Subcutaneous abdominal adipose tissue (tissue), 5 donors: ENCODE measurements at regions not wholly inside any gene's neighbourhood (a gene's known extent, or its start where the extent isn't known, plus 50 kb on each side); places are given as distances from the start of the nearest gene placed in this dataset.

Source experiments
- H3K27ac ChIP-seq: one replicate; pipeline ENCODE4 v1.7.0; 2013; ENCODE audit warnings: low read depth, mild to moderate bottlenecking, inconsistent platforms, low read length, moderate library complexity
- H3K27me3 ChIP-seq, 5 donors: one replicate each; pipeline ENCODE4 v1.7.0; 2013; ENCODE audit warnings: low read length in 5 of 5, inconsistent platforms in 1 of 5; ENCODE audit not compliant: control insufficient read depth in 5 of 5, insufficient read depth in 4 of 5
- H3K36me3 ChIP-seq, 5 donors: one replicate each; pipeline ENCODE4 v1.7.0; 2013; ENCODE audit warnings: low read length in 5 of 5; ENCODE audit not compliant: control insufficient read depth in 5 of 5, insufficient read depth in 5 of 5
- H3K4me1 ChIP-seq, 5 donors: one replicate each; pipeline ENCODE4 v1.7.0; 2013; ENCODE audit warnings: low read length in 5 of 5, mild to moderate bottlenecking in 3 of 5, moderate library complexity in 1 of 5; ENCODE audit not compliant: control insufficient read depth in 5 of 5, insufficient read depth in 5 of 5
- H3K4me3 ChIP-seq, 5 donors: one replicate each; pipeline ENCODE4 v1.7.0; 2013; ENCODE audit warnings: low read length in 5 of 5, low read depth in 1 of 5
- H3K9ac ChIP-seq, 5 donors: one replicate each; pipeline ENCODE4 v1.7.0; 2013; ENCODE audit warnings: low read length in 5 of 5, mild to moderate bottlenecking in 4 of 5, moderate library complexity in 3 of 5
- H3K9me3 ChIP-seq, 5 donors: one replicate each; pipeline ENCODE4 v1.7.0; 2013; ENCODE audit warnings: low read length in 5 of 5; ENCODE audit not compliant: control insufficient read depth in 5 of 5
- donor health status: healthy.
- donor health status: healthy.
- donor health status: healthy.
- donor health status: healthy.
- donor health status: healthy.

- Histone ChIP-seq H3K9ac (no peak overlapping the region), H3K27ac (no peak overlapping the region), H3K4me1 (peaks cover 0 to 5% (median 0%) of the 10 kb centered on the region in 5 donors), H3K36me3 (no peaks in the 10 kb centered on the region), H3K9me3 (peaks cover 0 to 5% (median 0%) of the 10 kb centered on the region in 5 donors), H3K4me3 (no peak overlapping the region), H3K27me3 (peaks cover 3 to 6% (median 5%) of the 10 kb centered on the region in 5 donors)
Measured at GRCh38 chrX:109925656-109926055, 77.3 kb upstream of the TMEM164 start.

- Histone ChIP-seq H3K27ac (no peak overlapping the region), H3K4me3 (no peak overlapping the region), H3K9ac (no peak overlapping the region)
Measured at GRCh38 chrX:109926118-109926517, 76.8 kb upstream of the TMEM164 start.

GRCh38 chrX:109926743-109927662, 75.9 kb upstream of the TMEM164 start:
- H3K27me3 ChIP-seq, result peaks cover 3 to 7% (median 5%) of the 10 kb centered on the region in 5 donors
- no peak overlapping the region for H3K9ac ChIP-seq
- H3K4me3 ChIP-seq, result no peak overlapping the region
- H3K4me1 ChIP-seq, result peaks cover 0 to 5% (median 0%) of the 10 kb centered on the region in 5 donors
- H3K36me3 ChIP-seq, result no peaks in the 10 kb centered on the region
- H3K9me3 ChIP-seq, result peaks cover 0 to 5% (median 0%) of the 10 kb centered on the region in 5 donors
- no peak overlapping the region for H3K27ac ChIP-seq

More at GRCh38 chrX:109926118-109926517, 76.8 kb upstream of the TMEM164 start:
- peaks cover 0 to 5% (median 0%) of the 10 kb centered on the region in 5 donors for H3K4me1 ChIP-seq
- H3K36me3 ChIP-seq, result no peaks in the 10 kb centered on the region
- peaks cover 0 to 5% (median 0%) of the 10 kb centered on the region in 5 donors for H3K9me3 ChIP-seq
- H3K27me3 ChIP-seq, result peaks cover 3 to 7% (median 5%) of the 10 kb centered on the region in 5 donors

- H3K9ac ChIP-seq, result no peak overlapping the region
- no peak overlapping the region for H3K27ac ChIP-seq
- H3K9me3 ChIP-seq, result peaks cover 0 to 5% (median 0%) of the 10 kb centered on the region in 5 donors
- H3K4me3 ChIP-seq, result no peak overlapping the region
- H3K4me1 ChIP-seq, result peaks cover 0 to 5% (median 0%) of the 10 kb centered on the region in 5 donors
- H3K27me3 ChIP-seq, result peaks cover 3 to 7% (median 5%) of the 10 kb centered on the region in 5 donors
- H3K36me3 ChIP-seq, result no peaks in the 10 kb centered on the region
Measured at GRCh38 chrX:109927663-109928273, 75.1 kb upstream of the TMEM164 start.

GRCh38 chrX:109928596-109929335, 74.1 kb upstream of the TMEM164 start:
- Histone ChIP-seq H3K27ac (no peak overlapping the region), H3K9ac (no peak overlapping the region), H3K36me3 (no peaks in the 10 kb centered on the region), H3K4me1 (peaks cover 0 to 5% (median 0%) of the 10 kb centered on the region in 5 donors), H3K4me3 (no peak overlapping the region), H3K27me3 (peaks cover 3 to 7% (median 5%) of the 10 kb centered on the region in 5 donors), H3K9me3 (peaks cover 0 to 5% (median 0%) of the 10 kb centered on the region in 5 donors)

GRCh38 chrX:109931677-109932076, 71.2 kb upstream of the TMEM164 start:
- H3K27ac ChIP-seq, result no peak overlapping the region
- H3K9ac ChIP-seq, result no peak overlapping the region
- H3K9me3 ChIP-seq, result peaks cover 0 to 5% (median 0%) of the 10 kb centered on the region in 5 donors
- H3K27me3 ChIP-seq, result peaks cover 0 to 15% (median 4%) of the 10 kb centered on the region in 5 donors
- H3K4me1 ChIP-seq, result peaks cover 0 to 20% (median 0%) of the 10 kb centered on the region in 5 donors
- H3K4me3 ChIP-seq, result no peak overlapping the region
- H3K36me3 ChIP-seq, result no peaks in the 10 kb centered on the region

- Histone ChIP-seq H3K9me3 (peaks cover 0 to 5% (median 0%) of the 10 kb centered on the region in 5 donors), H3K4me3 (no peak overlapping the region), H3K27me3 (peaks cover 0 to 15% (median 0%) of the 10 kb centered on the region in 5 donors), H3K4me1 (peaks cover 0 to 15% (median 0%) of the 10 kb centered on the region in 5 donors), H3K27ac (peak overlapping the region; percentile 39), H3K36me3 (no peaks in the 10 kb centered on the region), H3K9ac (no peak overlapping the region)
Measured at GRCh38 chrX:109934434-109934833, 68.5 kb upstream of the TMEM164 start.

GRCh38 chrX:109934935-109935334, 68.0 kb upstream of the TMEM164 start:
- Histone ChIP-seq H3K4me1 (peaks cover 0 to 15% (median 0%) of the 10 kb centered on the region in 5 donors), H3K4me3 (no peak overlapping the region), H3K36me3 (no peaks in the 10 kb centered on the region), H3K9me3 (peaks cover 0 to under 1% (median 0%) of the 10 kb centered on the region in 5 donors), H3K27ac (peak overlapping the region; percentile 39), H3K27me3 (peaks cover 0 to 18% (median 0%) of the 10 kb centered on the region in 5 donors), H3K9ac (no peak overlapping the region)

- no peak overlapping the region for H3K9ac ChIP-seq
- no peaks in the 10 kb centered on the region for H3K36me3 ChIP-seq
- no peak overlapping the region for H3K27ac ChIP-seq
- peaks cover 0 to 15% (median 0%) of the 10 kb centered on the region in 5 donors for H3K4me1 ChIP-seq
- H3K27me3 ChIP-seq, result peaks cover 0 to 14% (median 0%) of the 10 kb centered on the region in 5 donors
- no peaks in the 10 kb centered on the region for H3K9me3 ChIP-seq
- no peak overlapping the region for H3K4me3 ChIP-seq
Measured at GRCh38 chrX:109936114-109936513, 66.8 kb upstream of the TMEM164 start.
